GM18507 (cell line): ENCODE measurements at regions not wholly inside any gene's neighbourhood (a gene's known extent, or its start where the extent isn't known, plus 50 kb on each side); places are given as distances from the start of the nearest gene placed in this dataset.
A peak's percentile ranks its signal among the peaks of the same experiment; 100 is the strongest.
"Not testable (repeated sequence)": the region's sequence is repeated elsewhere in the genome, so short reads cannot be mapped to it uniquely, and the experiment has no call there.

Experiments
- DNase-seq: peaks from one replicate; pipeline ENCODE4 v3.0.0; 2011; ENCODE audit warnings: low read depth; ENCODE audit not compliant: insufficient read length; ENCODE audit errors: extremely low spot score
- FAIRE-seq: peaks from 2 replicates; lab custom pipeline; 2011; peaks lifted over from hg19 to GRCh38; lab: Jason Lieb, UNC

- DNase-seq = no peak
- FAIRE-seq = no peak
Measured at GRCh38 chr11:103582351-103582909, 454.0 kb upstream of the DDI1 start.

- DNase-seq (no peak), FAIRE-seq (no peak)
Measured at GRCh38 chr11:103584021-103584420, 452.4 kb upstream of the DDI1 start.

GRCh38 chr11:103584720-103585119 is 451.7 kb upstream of the DDI1 start:
- DNase-seq = no peak
- FAIRE-seq = no peak

- no peak for FAIRE-seq
- no peak for DNase-seq
Measured at GRCh38 chr11:103585401-103585800, 451.0 kb upstream of the DDI1 start.

- DNase-seq (no peak), FAIRE-seq (no peak)
Measured at GRCh38 chr11:103585911-103586310, 450.5 kb upstream of the DDI1 start.

- FAIRE-seq (no peak), DNase-seq (no peak)
Measured at GRCh38 chr11:103586756-103587155, 449.7 kb upstream of the DDI1 start.

- FAIRE-seq (no peak), DNase-seq (no peak)
Measured at GRCh38 chr11:103587901-103588788, 448.3 kb upstream of the DDI1 start.

GRCh38 chr11:103591554-103591953 is 444.9 kb upstream of the DDI1 start:
- no peak for FAIRE-seq
- DNase-seq = no peak

- FAIRE-seq = no peak
- DNase-seq = no peak
Measured at GRCh38 chr11:103594283-103594682, 442.2 kb upstream of the DDI1 start.

- DNase-seq = no peak
Measured at GRCh38 chr11:103596315-103596714, 440.1 kb upstream of the DDI1 start.

GRCh38 chr11:103601225-103601846 is 435.1 kb upstream of the DDI1 start:
- peak; percentile 77 for FAIRE-seq
- peak; percentile 17 for DNase-seq

More at GRCh38 chr11:103596315-103596714, 440.1 kb upstream of the DDI1 start:
- no peak for FAIRE-seq

- FAIRE-seq = no peak
- DNase-seq = no peak
Measured at GRCh38 chr11:103602840-103603239, 433.6 kb upstream of the DDI1 start.

GRCh38 chr11:103604310-103604709 is 432.1 kb upstream of the DDI1 start:
- FAIRE-seq (no peak), DNase-seq (no peak)

GRCh38 chr11:103608566-103608965 is 427.9 kb upstream of the DDI1 start:
- no peak for FAIRE-seq
- DNase-seq = no peak

GRCh38 chr11:103609117-103610066 is 427.0 kb upstream of the DDI1 start:
- DNase-seq (no peak), FAIRE-seq (no peak)

- FAIRE-seq (no peak), DNase-seq (no peak)
Measured at GRCh38 chr11:103610435-103610834, 426.0 kb upstream of the DDI1 start.

- not testable (repeated sequence) for FAIRE-seq, DNase-seq
Measured at GRCh38 chr11:103611526-103612260, 424.7 kb upstream of the DDI1 start.

GRCh38 chr11:103612451-103612850 is 424.0 kb upstream of the DDI1 start:
- not testable (repeated sequence) for DNase-seq, FAIRE-seq

GRCh38 chr11:103616586-103616985 is 419.9 kb upstream of the DDI1 start:
- not testable (repeated sequence) for FAIRE-seq, DNase-seq
